Breast epithelium (tissue), 4 donors: ENCODE measurements at regions not wholly inside any gene's neighbourhood (a gene's known extent, or its start where the extent isn't known, plus 50 kb on each side); places are given as distances from the start of the nearest gene placed in this dataset.

ENCODE experiments used
- DNase-seq, 2 donors: peaks; one replicate each; pipeline ENCODE4 v3.0.0-alpha.2; 2019; ENCODE audit warnings: low spot score in 2 of 2
- H3K27ac ChIP-seq, 2 donors: fragments of 200-600 bp; sonication (generic) in 1 of 2; one replicate each; pipeline ENCODE4 v1.5.1; 2016 to 2019; ENCODE audit warnings: mild to moderate bottlenecking in 1 of 2
- H3K27me3 ChIP-seq, 2 donors: fragments of 200-600 bp; sonication (generic) in 1 of 2; one replicate each; pipeline versions ENCODE4 v1.5.1 to v1.6.0; 2017 to 2019; ENCODE audit warnings: control low read depth in 1 of 2, mild to moderate bottlenecking in 1 of 2
- H3K36me3 ChIP-seq: fragments of 200-600 bp; one replicate; pipeline ENCODE4 v1.5.1; 2019
- H3K4me1 ChIP-seq, 2 donors: fragments of 200-600 bp; sonication (generic); one replicate each; pipeline ENCODE4 v1.5.1; 2016 to 2019; ENCODE audit warnings: control low read depth in 1 of 2
- H3K4me3 ChIP-seq, 3 donors: fragments of 200-600 bp; sonication (generic); 1 replicate in 2 of 3; 2 replicates in 1 of 3; pipeline ENCODE4 v1.5.1; 2016 to 2019; ENCODE audit warnings: mild to moderate bottlenecking in 3 of 3, moderate library complexity in 2 of 3
- H3K9me3 ChIP-seq, 2 donors: fragments of 200-600 bp; sonication (generic) in 1 of 2; one replicate each; pipeline ENCODE4 v1.5.1; 2016 to 2019; ENCODE audit warnings: control low read depth in 1 of 2
- CTCF ChIP-seq, 3 donors: fragments of 450-650 bp; IDR thresholded peaks; one replicate each; pipeline ENCODE4 v1.5.1; 2016 to 2017; ENCODE audit warnings: antibody characterized with exemption in 3 of 3, mild to moderate bottlenecking in 3 of 3, moderate library complexity in 3 of 3
- POLR2A ChIP-seq: fragments of 450-650 bp; IDR thresholded peaks from one replicate; pipeline ENCODE4 v1.6.1; 2016; ENCODE audit warnings: antibody characterized with exemption, mild to moderate bottlenecking, moderate library complexity
- POLR2AphosphoS5 ChIP-seq, 3 donors: sonication (generic); formaldehyde crosslinking; IDR thresholded peaks; one replicate each; pipeline ENCODE4 v1.6.1; 2017; ENCODE audit warnings: antibody characterized with exemption in 3 of 3
- intact Hi-C: fragments of 100-400 bp; cut with DNase I; formaldehyde crosslinking; loops from one replicate; pipeline ENCODE4 v1.15.1; 2023; ENCODE audit warnings: low total_unique reads

GRCh38 chr5:2376486-2376885 lies 375.0 kb downstream of the IRX2 start:
- peaks cover 0 to 3% of the 10 kb centered on the region in 2 donors for H3K9me3 ChIP-seq
- no peak for TF ChIP-seq POLR2AphosphoS5 (IDR thresholded peaks at IDR 0.05)
- TF ChIP-seq POLR2A: no peak
- TF ChIP-seq CTCF (IDR thresholded peaks at IDR 0.05): no peak
- DNase-seq: no peak
- intact Hi-C loops: loop anchor here (10.0 kb wide), 1 partner anchor 1678 kb away; no protein-coding TSS in a partner anchor
- H3K4me3 ChIP-seq: no peak overlapping the region
- H3K27me3 ChIP-seq: no peaks in the 10 kb centered on the region
- H3K36me3 ChIP-seq: no peaks in the 10 kb centered on the region
- H3K27ac ChIP-seq: no peak overlapping the region
- H3K4me1 ChIP-seq: no peaks in the 10 kb centered on the region

- H3K4me1 ChIP-seq: no peaks in the 10 kb centered on the region
- H3K4me3 ChIP-seq: no peak overlapping the region
- TF ChIP-seq CTCF (IDR thresholded peaks at IDR 0.05) (no peak), POLR2AphosphoS5 (IDR thresholded peaks at IDR 0.05) (no peak), POLR2A (no peak)
- H3K27me3 ChIP-seq: no peaks in the 10 kb centered on the region
- intact Hi-C loops: loop anchor here (10.0 kb wide), 1 partner anchor 1679 kb away; no protein-coding TSS in a partner anchor
- no peak for DNase-seq
- peaks cover 0 to 5% of the 10 kb centered on the region in 2 donors for H3K9me3 ChIP-seq
- H3K36me3 ChIP-seq: no peaks in the 10 kb centered on the region
- no peak overlapping the region for H3K27ac ChIP-seq
These were observed 375.7 kb downstream of the IRX2 start for GRCh38 chr5:2375757-2376250.

GRCh38 chr5:2375291-2375690 lies 376.2 kb downstream of the IRX2 start:
- H3K9me3 ChIP-seq: peaks cover 0 to 5% of the 10 kb centered on the region in 2 donors
- no peak for TF ChIP-seq POLR2A
- TF ChIP-seq CTCF (IDR thresholded peaks at IDR 0.05): no peak
- TF ChIP-seq POLR2AphosphoS5 (IDR thresholded peaks at IDR 0.05): no peak
- intact Hi-C loops: loop anchor here (10.0 kb wide), 1 partner anchor 1680 kb away; no protein-coding TSS in a partner anchor
- DNase-seq: no peak
- H3K27ac ChIP-seq: no peak overlapping the region
- no peak overlapping the region for H3K4me3 ChIP-seq
- no peaks in the 10 kb centered on the region for H3K4me1 ChIP-seq
- no peaks in the 10 kb centered on the region for H3K36me3 ChIP-seq
- H3K27me3 ChIP-seq: no peaks in the 10 kb centered on the region

- H3K9me3 ChIP-seq: peaks cover 0 to 5% of the 10 kb centered on the region in 2 donors
- no peak overlapping the region for H3K27ac ChIP-seq
- no peak for DNase-seq
- no peaks in the 10 kb centered on the region for H3K27me3 ChIP-seq
- H3K36me3 ChIP-seq: no peaks in the 10 kb centered on the region
- TF ChIP-seq POLR2A: no peak
- TF ChIP-seq CTCF (IDR thresholded peaks at IDR 0.05): no peak
- no peak for TF ChIP-seq POLR2AphosphoS5 (IDR thresholded peaks at IDR 0.05)
- H3K4me3 ChIP-seq: no peak overlapping the region
- intact Hi-C loops: loop anchor here (10.0 kb wide), 1 partner anchor 1680 kb away; no protein-coding TSS in a partner anchor
- no peaks in the 10 kb centered on the region for H3K4me1 ChIP-seq
These were observed 376.8 kb downstream of the IRX2 start for GRCh38 chr5:2374703-2375102.

- H3K4me3 ChIP-seq: no peak overlapping the region
- H3K36me3 ChIP-seq: no peaks in the 10 kb centered on the region
- intact Hi-C loops: loop anchor here (10.0 kb wide), 1 partner anchor 1681 kb away; no protein-coding TSS in a partner anchor
- peaks cover 0 to 5% of the 10 kb centered on the region in 2 donors for H3K9me3 ChIP-seq
- no peaks in the 10 kb centered on the region for H3K4me1 ChIP-seq
- H3K27me3 ChIP-seq: no peaks in the 10 kb centered on the region
- DNase-seq: no peak
- no peak overlapping the region for H3K27ac ChIP-seq
- TF ChIP-seq CTCF (IDR thresholded peaks at IDR 0.05) (no peak), POLR2AphosphoS5 (IDR thresholded peaks at IDR 0.05) (no peak), POLR2A (no peak)
These were observed 377.8 kb downstream of the IRX2 start for GRCh38 chr5:2373631-2374030.
